Fibroblast of villous mesenchyme (primary cell): ENCODE measurements at regions not wholly inside any gene's neighbourhood (a gene's known extent, or its start where the extent isn't known, plus 50 kb on each side); places are given as distances from the start of the nearest gene placed in this dataset.

Source experiments
- DNase-seq: peaks from one replicate; pipeline ENCODE4 v3.0.0-alpha.2; 2010; ENCODE audit warnings: low read depth
- H3K4me3 ChIP-seq: 2 replicates; pipeline ENCODE4 v1.5.1; 2011; ENCODE audit warnings: low read depth, mild to moderate bottlenecking, low read length
- TF ChIP-seq, protein P1 (sequence below): IDR thresholded peaks from 2 replicates; pipeline ENCODE4 v1.5.1; 2012; ENCODE audit warnings: low read depth, mild to moderate bottlenecking, low read length; ENCODE audit not compliant: insufficient read depth

DNA sequence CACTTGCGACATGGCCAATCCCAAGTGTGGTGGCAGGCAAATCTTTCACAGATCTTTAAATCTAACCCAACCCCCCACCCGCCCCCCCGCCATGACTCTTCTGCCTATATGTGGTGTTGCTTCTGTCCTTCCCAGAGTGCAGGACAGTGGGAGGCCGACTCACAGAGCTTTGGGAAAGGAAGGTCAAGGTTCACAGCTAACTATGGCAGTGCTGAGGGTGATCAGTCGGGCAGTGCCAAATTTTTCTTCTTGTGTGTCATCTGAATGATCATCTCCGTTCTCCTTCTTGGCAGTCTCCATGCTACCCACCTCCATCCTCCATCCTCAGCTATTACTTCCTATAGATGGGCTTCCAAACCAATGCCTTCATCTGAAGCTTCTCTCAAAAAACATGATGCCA is 129.0 kb upstream of the NFIB start:
- no peak for DNase-seq
- H3K4me3 ChIP-seq, result no peak overlapping the region
- TF ChIP-seq, protein P1, sequence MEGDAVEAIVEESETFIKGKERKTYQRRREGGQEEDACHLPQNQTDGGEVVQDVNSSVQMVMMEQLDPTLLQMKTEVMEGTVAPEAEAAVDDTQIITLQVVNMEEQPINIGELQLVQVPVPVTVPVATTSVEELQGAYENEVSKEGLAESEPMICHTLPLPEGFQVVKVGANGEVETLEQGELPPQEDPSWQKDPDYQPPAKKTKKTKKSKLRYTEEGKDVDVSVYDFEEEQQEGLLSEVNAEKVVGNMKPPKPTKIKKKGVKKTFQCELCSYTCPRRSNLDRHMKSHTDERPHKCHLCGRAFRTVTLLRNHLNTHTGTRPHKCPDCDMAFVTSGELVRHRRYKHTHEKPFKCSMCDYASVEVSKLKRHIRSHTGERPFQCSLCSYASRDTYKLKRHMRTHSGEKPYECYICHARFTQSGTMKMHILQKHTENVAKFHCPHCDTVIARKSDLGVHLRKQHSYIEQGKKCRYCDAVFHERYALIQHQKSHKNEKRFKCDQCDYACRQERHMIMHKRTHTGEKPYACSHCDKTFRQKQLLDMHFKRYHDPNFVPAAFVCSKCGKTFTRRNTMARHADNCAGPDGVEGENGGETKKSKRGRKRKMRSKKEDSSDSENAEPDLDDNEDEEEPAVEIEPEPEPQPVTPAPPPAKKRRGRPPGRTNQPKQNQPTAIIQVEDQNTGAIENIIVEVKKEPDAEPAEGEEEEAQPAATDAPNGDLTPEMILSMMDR, result no peak

DNA sequence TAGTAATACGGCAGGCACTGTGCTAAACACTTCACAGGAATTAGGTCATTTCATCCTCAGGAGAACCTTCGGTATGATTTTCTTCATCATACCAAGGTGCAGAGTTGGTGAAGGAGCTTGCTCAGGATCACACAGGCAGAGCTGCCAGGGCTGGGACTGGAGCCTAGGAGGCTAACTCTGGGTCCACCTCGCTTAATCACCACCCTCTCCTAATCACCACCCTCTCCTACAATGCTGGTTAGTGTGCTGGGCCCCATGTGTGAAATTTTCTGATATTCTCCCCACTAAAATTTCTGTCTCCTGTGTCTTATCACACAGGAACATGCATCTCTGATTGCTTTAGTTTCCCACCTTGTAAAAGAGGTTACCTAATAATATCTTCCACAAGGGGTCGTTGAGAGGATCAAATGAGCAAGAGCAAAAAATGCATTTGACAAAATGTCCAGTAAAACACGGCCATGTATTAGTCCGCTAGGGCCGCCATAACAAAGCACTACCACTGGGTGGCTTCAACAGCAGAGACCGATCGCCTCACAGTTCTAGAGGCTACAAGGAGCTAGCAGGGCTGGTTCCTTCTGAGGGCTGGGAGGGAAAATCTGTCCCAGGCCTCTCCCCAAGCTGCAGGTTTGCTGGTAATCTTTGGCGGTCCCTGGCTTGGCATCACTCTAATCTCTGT is 128.2 kb upstream of the NFIB start:
- DNase-seq, result peak; percentile 13
- TF ChIP-seq, protein P1, result peak; percentile 33
- H3K4me3 ChIP-seq, result no peak overlapping the region

DNA sequence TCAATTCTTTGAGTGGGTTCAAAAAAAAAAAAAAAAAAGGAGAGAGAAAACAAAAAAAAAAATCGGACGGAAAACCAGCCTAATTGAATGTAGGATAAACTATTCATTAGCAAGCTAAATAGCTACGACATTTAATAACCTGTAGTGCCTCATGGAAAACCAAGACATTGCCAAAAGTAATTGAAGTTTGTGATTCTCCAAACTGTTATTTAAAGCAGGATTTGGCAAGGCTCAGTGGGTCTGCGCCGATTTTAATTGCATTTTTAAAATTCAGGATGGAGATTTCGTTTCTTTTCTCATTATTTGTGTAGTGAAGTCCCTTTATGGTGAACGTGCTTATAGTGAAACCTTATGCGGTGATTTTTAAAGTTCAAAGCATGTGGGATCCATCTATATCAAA is 127.2 kb upstream of the NFIB start:
- TF ChIP-seq, protein P1, result no peak
- H3K4me3 ChIP-seq, result no peak overlapping the region
- DNase-seq, result no peak

DNA sequence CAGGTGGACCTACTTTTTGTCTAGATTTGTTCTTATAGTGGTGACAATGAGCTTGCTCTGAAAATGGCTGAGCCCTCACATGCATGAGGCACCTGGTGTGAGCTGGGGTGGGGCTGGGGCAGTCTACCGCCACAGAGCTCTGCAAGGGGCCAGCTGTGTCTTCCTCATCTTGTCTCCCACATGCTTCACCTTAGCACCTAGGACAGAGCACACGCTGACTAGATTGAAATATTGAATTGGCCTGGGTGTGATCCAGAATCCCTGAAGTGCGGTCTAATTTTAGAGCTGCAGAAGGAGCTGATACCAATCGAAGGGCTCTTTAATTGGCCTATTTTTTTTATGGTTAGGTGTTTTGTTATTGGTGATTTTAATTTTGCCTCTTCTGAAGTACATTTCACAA is 126.1 kb upstream of the NFIB start:
- H3K4me3 ChIP-seq, result no peak overlapping the region
- TF ChIP-seq, protein P1, result no peak
- no peak for DNase-seq

DNA sequence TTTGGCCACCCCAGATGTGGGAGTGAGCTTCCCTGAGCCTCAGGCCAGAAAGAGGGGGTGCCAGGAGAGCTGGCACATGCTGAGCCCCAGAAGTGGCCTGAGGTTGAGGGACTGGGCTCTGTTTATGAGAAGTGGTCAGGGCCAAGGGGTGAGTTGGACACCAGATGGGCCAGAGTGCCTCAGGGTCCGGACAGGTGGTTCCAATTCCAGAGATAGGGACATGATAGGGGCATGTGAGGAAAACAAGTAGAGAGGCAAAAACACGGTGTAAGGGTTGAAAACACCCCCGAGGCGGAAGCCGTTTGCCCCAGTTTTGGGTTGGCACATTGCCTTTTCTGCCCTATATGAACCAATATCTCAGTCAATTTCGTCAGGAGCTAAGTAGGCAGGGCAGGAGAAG is 125.6 kb upstream of the NFIB start:
- no peak overlapping the region for H3K4me3 ChIP-seq
- TF ChIP-seq, protein P1, result no peak
- no peak for DNase-seq

DNA sequence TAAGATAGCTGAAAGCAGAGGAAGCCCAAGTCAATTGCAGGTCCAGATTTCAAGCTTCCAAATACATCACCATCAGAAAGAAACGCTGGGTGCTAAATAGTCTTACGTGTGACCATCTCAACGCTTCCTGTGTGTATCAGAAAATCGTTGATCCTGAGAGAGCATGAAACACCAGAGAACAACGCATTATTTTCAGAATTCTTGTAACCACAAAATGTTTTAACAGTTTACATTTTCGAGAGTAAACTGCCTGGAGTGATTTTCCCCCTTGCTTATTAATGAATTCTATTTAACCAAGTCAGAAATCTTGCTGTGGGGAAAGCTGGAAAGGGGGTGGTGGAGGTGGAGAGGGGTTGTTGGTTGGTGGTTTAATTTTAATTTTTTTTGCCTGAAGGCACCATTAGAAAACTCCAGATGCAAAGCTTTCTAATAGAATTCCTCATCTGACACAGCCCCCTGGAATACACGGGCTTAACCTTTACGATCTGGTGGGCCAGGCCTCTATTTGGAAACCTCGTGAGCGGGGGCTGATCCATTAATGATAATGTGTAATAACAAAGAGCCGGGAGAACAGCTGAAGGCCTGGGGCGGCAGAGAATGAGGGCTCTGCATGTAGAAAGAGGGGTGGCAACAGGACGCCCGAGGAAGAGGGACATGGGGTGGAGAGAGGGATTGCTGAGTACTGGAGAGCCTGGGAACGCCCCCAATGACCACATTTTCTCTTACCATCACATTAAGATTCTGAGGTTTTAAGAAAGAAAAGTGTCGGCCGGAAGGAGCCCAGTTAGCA is 124.5 kb upstream of the NFIB start:
- H3K4me3 ChIP-seq, result no peak overlapping the region
- no peak for DNase-seq
- TF ChIP-seq, protein P1, result no peak
